ENCODE measurements at regions not wholly inside any gene's neighbourhood (a gene's known extent, or its start where the extent isn't known, plus 50 kb on each side); places are given as distances from the start of the nearest gene placed in this dataset.

DNA sequence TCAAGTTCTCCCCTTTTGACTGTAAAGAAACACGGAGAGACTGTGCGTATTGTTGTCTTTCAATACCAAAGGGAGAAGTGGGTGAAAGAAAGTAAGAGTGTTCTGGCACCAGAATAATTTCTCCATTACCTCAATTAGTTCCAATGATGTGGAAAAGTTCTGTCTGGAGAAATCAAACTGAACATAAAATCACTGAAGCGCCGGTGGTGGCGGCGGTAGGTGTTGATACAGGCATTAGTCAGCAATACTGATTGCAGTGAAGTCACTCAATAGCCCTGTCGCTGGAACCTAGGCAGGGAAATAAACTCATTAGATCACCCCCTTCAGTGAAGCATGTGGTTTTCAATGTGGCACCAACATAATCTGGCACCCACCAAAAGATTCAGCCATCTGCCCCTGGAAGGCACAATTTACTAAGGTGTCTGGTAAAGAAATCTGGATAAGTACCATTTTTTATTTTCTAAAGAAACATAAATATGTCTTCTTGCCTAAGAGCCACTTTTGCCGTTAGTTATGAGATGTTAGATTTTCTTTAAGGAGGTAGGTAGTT, 274.2 kb upstream of the SOX9 start:
- ChIA-PET CTCF (no interaction called here), POLR2A (no interaction called here)
- H3K27ac ChIP-seq (ENCODE audit: insufficient read depth, low read depth, low read length): no peak overlapping the region
- no peak overlapping the region for H3K4me3 ChIP-seq (replicated peaks in 1 of 3; ENCODE audit: insufficient read depth in 1 of 3, low read depth in 1 of 3, low read length in 3 of 3)
- FAIRE-seq: no peak
- no peak overlapping the region for H3K9ac ChIP-seq (replicated peaks; ENCODE audit: extremely low read depth, insufficient read depth, low read length)
- H3K9me1 ChIP-seq (replicated peaks; ENCODE audit: control insufficient read depth, extremely low read depth, insufficient read depth, low read length): no peaks in the 10 kb centered on the region
- no peaks in the 10 kb centered on the region for H3K79me2 ChIP-seq (ENCODE audit: control insufficient read depth, insufficient read depth, low read length)
- intact Hi-C loops (cut with micrococcal nuclease) (no loop called here), dilution Hi-C loops (cut with MboI; ENCODE audit: extremely low pct_ligation_motif_present, low sequenced_read_pairs) (no loop called here)
- no peaks in the 10 kb centered on the region for H3K4me1 ChIP-seq (ENCODE audit: control insufficient read depth, extremely low read depth, insufficient read depth, low read length)
- no peaks in the 10 kb centered on the region for H3K9me3 ChIP-seq (replicated peaks; ENCODE audit: control insufficient read depth, insufficient read depth, low read length)
- no peak overlapping the region for H3K4me2 ChIP-seq (ENCODE audit: insufficient read depth, low read length)
- no peak overlapping the region for H2AFZ ChIP-seq (ENCODE audit: low read depth, low read length)
- no peaks in the 10 kb centered on the region for H4K20me1 ChIP-seq (replicated peaks; ENCODE audit: control insufficient read depth, extremely low read depth, insufficient read depth, low read length)
- TF ChIP-seq JUN (IDR thresholded peaks at IDR 0.05; ENCODE audit: borderline replicate concordance, insufficient read depth, insufficient read length, low read depth) (no peak), MYC (IDR thresholded peaks at IDR 0.05; ENCODE audit: low read depth, low read length) (no peak), FOS (IDR thresholded peaks at IDR 0.05; ENCODE audit: borderline replicate concordance, insufficient read depth, low read length) (no peak), GATA2 (IDR thresholded peaks at IDR 0.05; ENCODE audit: insufficient read depth, insufficient read length, low read depth, low read length) (no peak), EZH2 (IDR thresholded peaks at IDR 0.05; ENCODE audit: borderline replicate concordance, low read depth, low read length, severe bottlenecking) (no peak), POLR2A (IDR thresholded peaks at IDR 0.05; ENCODE audit: low read depth, low read length) (no peak), POLR2AphosphoS5 (IDR thresholded peaks at IDR 0.05; ENCODE audit: insufficient read depth, low read depth, low read length) (no peak)
- TF ChIP-seq, protein P1, sequence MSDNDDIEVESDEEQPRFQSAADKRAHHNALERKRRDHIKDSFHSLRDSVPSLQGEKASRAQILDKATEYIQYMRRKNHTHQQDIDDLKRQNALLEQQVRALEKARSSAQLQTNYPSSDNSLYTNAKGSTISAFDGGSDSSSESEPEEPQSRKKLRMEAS (IDR thresholded peaks at IDR 0.05; ENCODE audit: insufficient read depth, insufficient read length): no peak
- TF ChIP-seq, protein P2, sequence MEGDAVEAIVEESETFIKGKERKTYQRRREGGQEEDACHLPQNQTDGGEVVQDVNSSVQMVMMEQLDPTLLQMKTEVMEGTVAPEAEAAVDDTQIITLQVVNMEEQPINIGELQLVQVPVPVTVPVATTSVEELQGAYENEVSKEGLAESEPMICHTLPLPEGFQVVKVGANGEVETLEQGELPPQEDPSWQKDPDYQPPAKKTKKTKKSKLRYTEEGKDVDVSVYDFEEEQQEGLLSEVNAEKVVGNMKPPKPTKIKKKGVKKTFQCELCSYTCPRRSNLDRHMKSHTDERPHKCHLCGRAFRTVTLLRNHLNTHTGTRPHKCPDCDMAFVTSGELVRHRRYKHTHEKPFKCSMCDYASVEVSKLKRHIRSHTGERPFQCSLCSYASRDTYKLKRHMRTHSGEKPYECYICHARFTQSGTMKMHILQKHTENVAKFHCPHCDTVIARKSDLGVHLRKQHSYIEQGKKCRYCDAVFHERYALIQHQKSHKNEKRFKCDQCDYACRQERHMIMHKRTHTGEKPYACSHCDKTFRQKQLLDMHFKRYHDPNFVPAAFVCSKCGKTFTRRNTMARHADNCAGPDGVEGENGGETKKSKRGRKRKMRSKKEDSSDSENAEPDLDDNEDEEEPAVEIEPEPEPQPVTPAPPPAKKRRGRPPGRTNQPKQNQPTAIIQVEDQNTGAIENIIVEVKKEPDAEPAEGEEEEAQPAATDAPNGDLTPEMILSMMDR (IDR thresholded peaks at IDR 0.05; ENCODE audit: extremely low read depth in 1 of 2, insufficient read depth in 1 of 2, low read depth in 1 of 2, low read length in 2 of 2): no peak
- no peaks in the 10 kb centered on the region for H3K36me3 ChIP-seq (ENCODE audit: control insufficient read depth in 2 of 2, extremely low read depth in 1 of 2, insufficient read depth in 2 of 2, low read length in 2 of 2)
- no TSS peak for BruUV-seq (replicated peaks)
- no peaks in the 10 kb centered on the region for H3K27me3 ChIP-seq (ENCODE audit: control insufficient read depth in 2 of 2, insufficient read depth in 2 of 2, low read length in 2 of 2)
- no peak for DNase-seq (ENCODE audit: low read depth, low spot score)

All from endothelial cell of umbilical vein (primary cell).